NK-92 treated with Interleukin-12 subunit alpha and Interleukin-12 subunit beta, amount 100 ng/mL, for 24 hours (cell line): ENCODE measurements at regions not wholly inside any gene's neighbourhood (a gene's known extent, or its start where the extent isn't known, plus 50 kb on each side); places are given as distances from the start of the nearest gene placed in this dataset.
"Not testable (repeated sequence)": the region's sequence is repeated elsewhere in the genome, so short reads cannot be mapped to it uniquely, and the experiment has no call there.

ENCODE experiments used
- DNase-seq: peaks from one replicate; lab custom pipeline; 2025; lab: John Stamatoyannopoulos, UW

GRCh38 chr19:28150129-28150528 is 1062.8 kb downstream of the UQCRFS1 start:
- no peak for DNase-seq

- no peak for DNase-seq
Measured at GRCh38 chr19:28148554-28148953, 1064.4 kb downstream of the UQCRFS1 start.

GRCh38 chr19:28142258-28142657 is 1070.7 kb downstream of the UQCRFS1 start:
- no peak for DNase-seq

- DNase-seq, result no peak
Measured at GRCh38 chr19:28140201-28140600, 1072.8 kb downstream of the UQCRFS1 start.

- DNase-seq, result no peak
Measured at GRCh38 chr19:28137772-28138171, 1075.2 kb downstream of the UQCRFS1 start.

GRCh38 chr19:28136796-28137195 is 1076.2 kb downstream of the UQCRFS1 start:
- no peak for DNase-seq

- no peak for DNase-seq
Measured at GRCh38 chr19:28135825-28136224, 1077.1 kb downstream of the UQCRFS1 start.

GRCh38 chr19:28134311-28134710 is 1078.6 kb downstream of the UQCRFS1 start:
- no peak for DNase-seq

GRCh38 chr19:28130881-28131280 is 1082.1 kb downstream of the UQCRFS1 start:
- not testable (repeated sequence) for DNase-seq

GRCh38 chr19:28130066-28130511 is 1082.9 kb downstream of the UQCRFS1 start:
- DNase-seq, result no peak

- DNase-seq, result no peak
Measured at GRCh38 chr19:28128341-28128740, 1084.6 kb downstream of the UQCRFS1 start.

- DNase-seq, result no peak
Measured at GRCh38 chr19:28126135-28126898, 1086.6 kb downstream of the UQCRFS1 start.

- DNase-seq, result no peak
Measured at GRCh38 chr19:28122734-28123133, 1090.2 kb downstream of the UQCRFS1 start.

GRCh38 chr19:28118235-28118634 is 1094.7 kb downstream of the UQCRFS1 start:
- no peak for DNase-seq

GRCh38 chr19:28117143-28117542 is 1095.8 kb downstream of the UQCRFS1 start:
- no peak for DNase-seq

- DNase-seq, result not testable (repeated sequence)
Measured at GRCh38 chr19:28116379-28116778, 1096.6 kb downstream of the UQCRFS1 start.

- DNase-seq, result no peak
Measured at GRCh38 chr19:28103921-28104320, 1109.0 kb downstream of the UQCRFS1 start.

GRCh38 chr19:28084659-28085157 is 1128.2 kb downstream of the UQCRFS1 start:
- not testable (repeated sequence) for DNase-seq

- DNase-seq, result no peak
Measured at GRCh38 chr19:28076628-28077027, 1136.3 kb downstream of the UQCRFS1 start.

- DNase-seq, result no peak
Measured at GRCh38 chr19:28075229-28075628, 1137.7 kb downstream of the UQCRFS1 start.

- DNase-seq, result no peak
Measured at GRCh38 chr19:28074773-28075172, 1138.2 kb downstream of the UQCRFS1 start.

GRCh38 chr19:28067882-28068281 is 1145.1 kb downstream of the UQCRFS1 start:
- DNase-seq, result no peak

- DNase-seq, result no peak
Measured at GRCh38 chr19:28066988-28067387, 1146.0 kb downstream of the UQCRFS1 start.

- no peak for DNase-seq
Measured at GRCh38 chr19:28066161-28066560, 1146.8 kb downstream of the UQCRFS1 start.
